Sciatic nerve (tissue), 2 donors: ENCODE measurements at regions not wholly inside any gene's neighbourhood (a gene's known extent, or its start where the extent isn't known, plus 50 kb on each side); places are given as distances from the start of the nearest gene placed in this dataset.

Source experiments
- ATAC-seq: fragments of 200-7000 bp; cut with Tn5 transposase; one replicate; pipeline ENCODE4 v1.9.1; 2020; ENCODE audit warnings: mild to moderate bottlenecking, moderate library complexity
- DNase-seq: peaks from one replicate; pipeline ENCODE4 v3.0.0-alpha.2; 2020; ENCODE audit warnings: low spot score
- intact Hi-C: fragments of 100-400 bp; cut with DNase I; formaldehyde crosslinking; loops from one replicate; pipeline ENCODE4 v1.14.2; 2022
- donor health status: DM: no; HTN: no; CAD: no.
- donor health status: DM: no; HTN: no; CAD: no.

- no peak for DNase-seq
- intact Hi-C loops = no loop called here
Observed at GRCh38 chr5:142511358-142511757, 174.5 kb downstream of the FGF1 start.

GRCh38 chr5:142509026-142509425 is 176.9 kb downstream of the FGF1 start:
- intact Hi-C loops = no loop called here
- ATAC-seq (no peak), DNase-seq (no peak)

More at GRCh38 chr5:142511358-142511757, 174.5 kb downstream of the FGF1 start:
- no peak for ATAC-seq

- intact Hi-C loops = no loop called here
- ATAC-seq (no peak), DNase-seq (no peak)
Observed at GRCh38 chr5:142508591-142508990, 177.3 kb downstream of the FGF1 start.

- ATAC-seq (peak; percentile 42), DNase-seq (no peak)
- intact Hi-C loops = no loop called here
Observed at GRCh38 chr5:142507531-142508372, 178.1 kb downstream of the FGF1 start.

- DNase-seq (no peak), ATAC-seq (no peak)
- intact Hi-C loops = no loop called here
Observed at GRCh38 chr5:142506756-142507155, 179.1 kb downstream of the FGF1 start.

GRCh38 chr5:142506046-142506445 is 179.8 kb downstream of the FGF1 start:
- DNase-seq = no peak
- intact Hi-C loops = no loop called here
- ATAC-seq = no peak

- intact Hi-C loops = no loop called here
- ATAC-seq (no peak), DNase-seq (no peak)
Observed at GRCh38 chr5:142501890-142502289, 177.1 kb upstream of the SPRY4 start.

GRCh38 chr5:142500227-142500905 is 175.5 kb upstream of the SPRY4 start:
- ATAC-seq (no peak), DNase-seq (no peak)
- intact Hi-C loops = no loop called here

GRCh38 chr5:142499591-142500226 is 174.9 kb upstream of the SPRY4 start:
- ATAC-seq (peak; percentile 45), DNase-seq (no peak)
- intact Hi-C loops = no loop called here

- no peak for DNase-seq
- intact Hi-C loops = no loop called here
- no peak for ATAC-seq
Observed at GRCh38 chr5:142498298-142498697, 173.5 kb upstream of the SPRY4 start.

- ATAC-seq = peak; percentile 69
- intact Hi-C loops = no loop called here
- DNase-seq = no peak
Observed at GRCh38 chr5:142495531-142495930, 170.7 kb upstream of the SPRY4 start.

GRCh38 chr5:142493875-142494518 is 169.2 kb upstream of the SPRY4 start:
- intact Hi-C loops = no loop called here
- DNase-seq (no peak), ATAC-seq (no peak)

- ATAC-seq (peak; percentile 53), DNase-seq (no peak)
- intact Hi-C loops = no loop called here
Observed at GRCh38 chr5:142492781-142493281, 168.0 kb upstream of the SPRY4 start.

GRCh38 chr5:142491679-142492078 is 166.9 kb upstream of the SPRY4 start:
- intact Hi-C loops = no loop called here
- ATAC-seq (no peak), DNase-seq (no peak)

- ATAC-seq (peak; percentile 79), DNase-seq (no peak)
- intact Hi-C loops = no loop called here
Observed at GRCh38 chr5:142491270-142491669, 166.4 kb upstream of the SPRY4 start.

GRCh38 chr5:142486581-142486980 is 161.8 kb upstream of the SPRY4 start:
- no peak for ATAC-seq
- DNase-seq = no peak
- intact Hi-C loops = no loop called here

- DNase-seq = no peak
Observed at GRCh38 chr5:142486020-142486419, 161.2 kb upstream of the SPRY4 start.

GRCh38 chr5:142484821-142485387 is 160.1 kb upstream of the SPRY4 start:
- DNase-seq = no peak
- ATAC-seq = no peak
- intact Hi-C loops = no loop called here

More at GRCh38 chr5:142486020-142486419, 161.2 kb upstream of the SPRY4 start:
- intact Hi-C loops = no loop called here
- no peak for ATAC-seq

GRCh38 chr5:142482207-142482606 is 157.4 kb upstream of the SPRY4 start:
- ATAC-seq (no peak), DNase-seq (no peak)
- intact Hi-C loops = no loop called here
